ENCODE measurements at regions not wholly inside any gene's neighbourhood (a gene's known extent, or its start where the extent isn't known, plus 50 kb on each side); places are given as distances from the start of the nearest gene placed in this dataset.
A peak's percentile ranks its signal among the peaks of the same experiment; 100 is the strongest.
"Not testable (repeated sequence)": the region's sequence is repeated elsewhere in the genome, so short reads cannot be mapped to it uniquely, and the experiment has no call there.

- peak; percentile 41 to 57 for DNase-seq
Observed at GRCh38 chr21:32940079-32941014, 85.4 kb upstream of the OLIG2 start.

- DNase-seq: no peak
Observed at GRCh38 chr21:32941263-32941662, 84.5 kb upstream of the OLIG2 start.

GRCh38 chr21:32946654-32947053, 79.1 kb upstream of the OLIG2 start:
- DNase-seq: no peak

GRCh38 chr21:32947736-32948135, 78.0 kb upstream of the OLIG2 start:
- DNase-seq: no peak

GRCh38 chr21:32949701-32950100, 76.0 kb upstream of the OLIG2 start:
- no peak for DNase-seq

- no peak for DNase-seq
Observed at GRCh38 chr21:32951041-32951440, 74.7 kb upstream of the OLIG2 start.

- no peak for DNase-seq
Observed at GRCh38 chr21:32954353-32954752, 71.4 kb upstream of the OLIG2 start.

GRCh38 chr21:32955311-32956060, 70.2 kb upstream of the OLIG2 start:
- DNase-seq: no peak

GRCh38 chr21:32956061-32956656, 69.6 kb upstream of the OLIG2 start:
- no peak for DNase-seq

GRCh38 chr21:32957545-32957944, 68.2 kb upstream of the OLIG2 start:
- no peak for DNase-seq

GRCh38 chr21:32958288-32959002, 67.3 kb upstream of the OLIG2 start:
- DNase-seq: no peak

- no peak for DNase-seq
Observed at GRCh38 chr21:32962268-32962667, 63.5 kb upstream of the OLIG2 start.

GRCh38 chr21:32965129-32965680, 60.5 kb upstream of the OLIG2 start:
- DNase-seq: no peak

GRCh38 chr21:32966120-32966519, 59.6 kb upstream of the OLIG2 start:
- DNase-seq: no peak

- DNase-seq: not testable (repeated sequence)
Observed at GRCh38 chr21:32968103-32968502, 57.6 kb upstream of the OLIG2 start.

- DNase-seq: no peak
Observed at GRCh38 chr21:32974653-32975052, 51.1 kb upstream of the OLIG2 start.

GRCh38 chr21:32975811-32976431, 49.8 kb upstream of the OLIG2 start:
- no peak for DNase-seq
